SK-N-SH treated with all-trans-retinoic acid at 6 μM for 48 hours (cell line): ENCODE measurements at regions not wholly inside any gene's neighbourhood (a gene's known extent, or its start where the extent isn't known, plus 50 kb on each side); places are given as distances from the start of the nearest gene placed in this dataset.

ENCODE experiments used
- ATAC-seq: fragments of 200-7000 bp; cut with Tn5 transposase; 3 replicates; pipeline ENCODE4 v1.9.1; 2020; ENCODE audit warnings: mild to moderate bottlenecking, moderate library complexity
- ARNTL ChIP-seq: fragments of 450-650 bp; formaldehyde crosslinking; IDR thresholded peaks from 2 replicates; pipeline ENCODE4 v1.5.0; 2020; ENCODE audit warnings: low read depth, mild to moderate bottlenecking, moderate library complexity, borderline replicate concordance
- BACH2 ChIP-seq: fragments of 250-450 bp; sonication (Bioruptor Pico); IDR thresholded peaks from 2 replicates; pipeline ENCODE4 v1.9.0; 2021; ENCODE audit warnings: mild to moderate bottlenecking, borderline replicate concordance
- CSDC2 ChIP-seq: fragments of 250-450 bp; sonication (Bioruptor Pico); IDR thresholded peaks from 2 replicates; pipeline ENCODE4 v1.5.0; 2020; ENCODE audit warnings: mild to moderate bottlenecking, moderate library complexity
- ESRRG ChIP-seq: fragments of 250-450 bp; sonication (Bioruptor Pico); IDR thresholded peaks from 2 replicates; pipeline ENCODE4 v1.6.1; 2021; ENCODE audit warnings: mild to moderate bottlenecking
- GLIS3 ChIP-seq: fragments of 250-450 bp; sonication (Bioruptor Pico); IDR thresholded peaks from 2 replicates; pipeline ENCODE4 v1.5.0; 2020; ENCODE audit warnings: mild to moderate bottlenecking, moderate library complexity
- ISL1 ChIP-seq: fragments of 250-450 bp; sonication (Bioruptor Pico); IDR thresholded peaks from 2 replicates; pipeline ENCODE4 v2.1.2; 2022; ENCODE audit warnings: mild to moderate bottlenecking, moderate library complexity
- OSR1 ChIP-seq: fragments of 250-450 bp; sonication (Bioruptor Pico); IDR thresholded peaks from 2 replicates; pipeline ENCODE4 v1.8.0; 2022; ENCODE audit warnings: moderate library complexity, mild to moderate bottlenecking, inconsistent platforms
- PATZ1 ChIP-seq: fragments of 250-450 bp; sonication (Bioruptor Pico); IDR thresholded peaks from 2 replicates; pipeline ENCODE4 v1.8.0; 2020; ENCODE audit warnings: mild to moderate bottlenecking, moderate library complexity, borderline replicate concordance
- RARB ChIP-seq: fragments of 250-450 bp; sonication (Bioruptor Pico); IDR thresholded peaks from 2 replicates; pipeline ENCODE4 v1.8.0; 2021; ENCODE audit warnings: mild to moderate bottlenecking, moderate library complexity
- SNAI2 ChIP-seq: fragments of 250-450 bp; sonication (Bioruptor Pico); IDR thresholded peaks from 2 replicates; pipeline ENCODE4 v1.5.0; 2020; ENCODE audit warnings: mild to moderate bottlenecking, moderate library complexity
- TCF4 ChIP-seq: fragments of 250-450 bp; sonication (Bioruptor Pico); IDR thresholded peaks from 2 replicates; pipeline ENCODE4 v1.8.0; 2021; ENCODE audit warnings: mild to moderate bottlenecking, moderate library complexity, borderline replicate concordance
- TOX ChIP-seq: fragments of 250-450 bp; sonication (Bioruptor Pico); IDR thresholded peaks from 2 replicates; pipeline ENCODE4 v1.8.0; 2021; ENCODE audit warnings: mild to moderate bottlenecking, moderate library complexity, borderline replicate concordance
- ZC3H10 ChIP-seq: fragments of 250-450 bp; sonication (Bioruptor Pico); IDR thresholded peaks from 2 replicates; pipeline ENCODE4 v1.5.1; 2021; ENCODE audit warnings: mild to moderate bottlenecking, moderate library complexity
- ZFP3 ChIP-seq: fragments of 250-450 bp; sonication (Bioruptor Pico); IDR thresholded peaks from 2 replicates; pipeline ENCODE4 v1.5.0; 2020; ENCODE audit warnings: mild to moderate bottlenecking, moderate library complexity
- ZNF8 ChIP-seq: fragments of 450-650 bp; formaldehyde crosslinking; IDR thresholded peaks from 2 replicates; pipeline ENCODE4 v1.5.0; 2020; ENCODE audit warnings: mild to moderate bottlenecking, moderate library complexity
- TF ChIP-seq, protein P1 (sequence below): fragments of 250-450 bp; sonication (Bioruptor Pico); IDR thresholded peaks from 2 replicates; pipeline ENCODE4 v1.5.1; 2020; ENCODE audit warnings: low read depth, mild to moderate bottlenecking, moderate library complexity
- TF ChIP-seq, protein P2 (sequence below): fragments of 250-450 bp; sonication (Bioruptor Pico); IDR thresholded peaks from 2 replicates; pipeline ENCODE4 v1.5.0; 2020; ENCODE audit warnings: mild to moderate bottlenecking, moderate library complexity
- TF ChIP-seq, protein P3 (sequence below): fragments of 250-450 bp; sonication (Bioruptor Pico); IDR thresholded peaks from 2 replicates; pipeline ENCODE4 v1.5.1; 2021; ENCODE audit warnings: mild to moderate bottlenecking, moderate library complexity

DNA sequence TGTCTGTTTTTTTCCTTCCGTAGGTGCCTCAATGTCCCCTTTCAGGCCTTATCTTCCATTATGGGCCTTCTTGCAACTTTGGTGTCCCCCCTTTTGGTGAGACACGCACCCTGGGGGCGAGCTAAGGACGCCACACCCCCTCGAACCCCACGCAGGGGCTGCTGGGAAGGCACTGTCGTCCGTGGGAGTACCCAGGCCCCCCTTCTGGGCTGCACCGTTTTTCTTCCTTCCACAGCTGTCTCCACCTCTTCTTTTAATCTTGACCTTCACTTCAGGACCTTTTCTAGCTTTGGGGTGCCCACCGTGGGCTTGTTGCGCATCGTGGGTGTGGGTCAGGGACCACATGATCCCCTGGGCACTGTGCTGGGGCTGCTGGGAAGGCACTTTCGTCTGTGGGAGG is 271.8 kb downstream of the ALG10 start:
- no peak for ATAC-seq
- TF ChIP-seq BACH2, result no peak
- TF ChIP-seq, protein P1, sequence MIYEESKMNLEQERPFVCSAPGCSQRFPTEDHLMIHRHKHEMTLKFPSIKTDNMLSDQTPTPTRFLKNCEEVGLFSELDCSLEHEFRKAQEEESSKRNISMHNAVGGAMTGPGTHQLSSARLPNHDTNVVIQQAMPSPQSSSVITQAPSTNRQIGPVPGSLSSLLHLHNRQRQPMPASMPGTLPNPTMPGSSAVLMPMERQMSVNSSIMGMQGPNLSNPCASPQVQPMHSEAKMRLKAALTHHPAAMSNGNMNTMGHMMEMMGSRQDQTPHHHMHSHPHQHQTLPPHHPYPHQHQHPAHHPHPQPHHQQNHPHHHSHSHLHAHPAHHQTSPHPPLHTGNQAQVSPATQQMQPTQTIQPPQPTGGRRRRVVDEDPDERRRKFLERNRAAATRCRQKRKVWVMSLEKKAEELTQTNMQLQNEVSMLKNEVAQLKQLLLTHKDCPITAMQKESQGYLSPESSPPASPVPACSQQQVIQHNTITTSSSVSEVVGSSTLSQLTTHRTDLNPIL (CRISPR knock-in tag), result no peak
- TF ChIP-seq TOX (CRISPR knock-in tag), result no peak
- TF ChIP-seq SNAI2, result no peak
- TF ChIP-seq ZC3H10 (CRISPR knock-in tag), result no peak
- TF ChIP-seq ISL1 (CRISPR knock-in tag), result no peak
- no peak for TF ChIP-seq GLIS3 (CRISPR knock-in tag)
- TF ChIP-seq, protein P2, sequence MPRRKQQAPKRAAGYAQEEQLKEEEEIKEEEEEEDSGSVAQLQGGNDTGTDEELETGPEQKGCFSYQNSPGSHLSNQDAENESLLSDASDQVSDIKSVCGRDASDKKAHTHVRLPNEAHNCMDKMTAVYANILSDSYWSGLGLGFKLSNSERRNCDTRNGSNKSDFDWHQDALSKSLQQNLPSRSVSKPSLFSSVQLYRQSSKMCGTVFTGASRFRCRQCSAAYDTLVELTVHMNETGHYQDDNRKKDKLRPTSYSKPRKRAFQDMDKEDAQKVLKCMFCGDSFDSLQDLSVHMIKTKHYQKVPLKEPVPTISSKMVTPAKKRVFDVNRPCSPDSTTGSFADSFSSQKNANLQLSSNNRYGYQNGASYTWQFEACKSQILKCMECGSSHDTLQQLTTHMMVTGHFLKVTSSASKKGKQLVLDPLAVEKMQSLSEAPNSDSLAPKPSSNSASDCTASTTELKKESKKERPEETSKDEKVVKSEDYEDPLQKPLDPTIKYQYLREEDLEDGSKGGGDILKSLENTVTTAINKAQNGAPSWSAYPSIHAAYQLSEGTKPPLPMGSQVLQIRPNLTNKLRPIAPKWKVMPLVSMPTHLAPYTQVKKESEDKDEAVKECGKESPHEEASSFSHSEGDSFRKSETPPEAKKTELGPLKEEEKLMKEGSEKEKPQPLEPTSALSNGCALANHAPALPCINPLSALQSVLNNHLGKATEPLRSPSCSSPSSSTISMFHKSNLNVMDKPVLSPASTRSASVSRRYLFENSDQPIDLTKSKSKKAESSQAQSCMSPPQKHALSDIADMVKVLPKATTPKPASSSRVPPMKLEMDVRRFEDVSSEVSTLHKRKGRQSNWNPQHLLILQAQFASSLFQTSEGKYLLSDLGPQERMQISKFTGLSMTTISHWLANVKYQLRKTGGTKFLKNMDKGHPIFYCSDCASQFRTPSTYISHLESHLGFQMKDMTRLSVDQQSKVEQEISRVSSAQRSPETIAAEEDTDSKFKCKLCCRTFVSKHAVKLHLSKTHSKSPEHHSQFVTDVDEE (CRISPR knock-in tag), result no peak

GRCh38 chr12:34294671-34295365 is 272.5 kb downstream of the ALG10 start:
- no peak for TF ChIP-seq BACH2
- TF ChIP-seq, protein P3, sequence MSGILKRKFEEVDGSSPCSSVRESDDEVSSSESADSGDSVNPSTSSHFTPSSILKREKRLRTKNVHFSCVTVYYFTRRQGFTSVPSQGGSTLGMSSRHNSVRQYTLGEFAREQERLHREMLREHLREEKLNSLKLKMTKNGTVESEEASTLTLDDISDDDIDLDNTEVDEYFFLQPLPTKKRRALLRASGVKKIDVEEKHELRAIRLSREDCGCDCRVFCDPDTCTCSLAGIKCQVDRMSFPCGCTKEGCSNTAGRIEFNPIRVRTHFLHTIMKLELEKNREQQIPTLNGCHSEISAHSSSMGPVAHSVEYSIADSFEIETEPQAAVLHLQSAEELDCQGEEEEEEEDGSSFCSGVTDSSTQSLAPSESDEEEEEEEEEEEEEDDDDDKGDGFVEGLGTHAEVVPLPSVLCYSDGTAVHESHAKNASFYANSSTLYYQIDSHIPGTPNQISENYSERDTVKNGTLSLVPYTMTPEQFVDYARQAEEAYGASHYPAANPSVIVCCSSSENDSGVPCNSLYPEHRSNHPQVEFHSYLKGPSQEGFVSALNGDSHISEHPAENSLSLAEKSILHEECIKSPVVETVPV (CRISPR knock-in tag), result no peak
- TF ChIP-seq TCF4 (CRISPR knock-in tag), result no peak
- no peak for TF ChIP-seq ZC3H10 (CRISPR knock-in tag)
- no peak for TF ChIP-seq SNAI2
- no peak for TF ChIP-seq OSR1 (CRISPR knock-in tag)
- no peak for TF ChIP-seq GLIS3 (CRISPR knock-in tag)
- TF ChIP-seq, all 23 proteins: peak for 0
- ATAC-seq, result no peak

DNA sequence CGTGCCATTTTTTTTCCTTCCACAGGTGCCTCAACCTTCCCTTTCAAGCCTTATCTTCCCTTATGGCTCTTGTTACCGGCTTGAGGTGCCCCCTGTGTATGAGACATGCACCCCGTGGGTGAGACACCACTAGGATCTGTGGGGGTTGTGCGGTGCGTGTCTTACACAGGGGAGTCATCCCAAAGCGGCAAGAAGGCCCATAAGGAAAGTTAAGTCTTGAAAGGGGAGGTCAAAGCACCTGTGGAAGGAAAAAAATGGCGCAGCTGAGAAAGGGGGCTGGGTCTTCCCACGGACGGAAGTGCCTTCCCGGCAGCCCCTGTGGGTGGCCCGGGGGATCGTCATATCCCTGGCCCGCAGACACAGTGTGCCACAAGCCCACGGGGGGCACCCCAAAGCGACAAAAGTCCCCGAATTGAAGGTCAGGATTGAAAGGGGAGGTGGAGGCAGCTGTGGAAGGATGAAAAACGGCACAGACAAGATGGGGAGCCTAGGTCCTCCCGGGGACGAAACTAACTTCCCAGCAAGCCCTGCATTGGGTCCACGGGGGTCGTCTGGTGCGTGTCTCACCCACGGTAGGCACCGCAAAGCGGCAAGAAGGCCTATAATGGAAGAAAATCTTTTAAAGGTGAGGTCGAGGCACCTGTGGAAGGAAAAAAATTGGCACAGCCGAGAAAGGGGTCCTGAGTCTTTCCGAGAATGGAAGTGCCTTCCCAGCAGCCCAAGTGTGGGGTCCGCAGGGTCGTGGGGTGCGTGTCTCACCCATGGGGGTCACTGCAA is 273.3 kb downstream of the ALG10 start:
- no peak for ATAC-seq
- TF ChIP-seq ZFP3 (no peak), ZNF8 (CRISPR knock-in tag) (no peak), TOX (CRISPR knock-in tag) (no peak), GLIS3 (CRISPR knock-in tag) (no peak), RARB (CRISPR knock-in tag) (no peak), PATZ1 (CRISPR knock-in tag) (no peak), ESRRG (CRISPR knock-in tag) (no peak), OSR1 (CRISPR knock-in tag) (no peak), CSDC2 (CRISPR knock-in tag) (no peak), ARNTL (CRISPR knock-in tag) (no peak)
- TF ChIP-seq, protein P1 (CRISPR knock-in tag), result no peak
